GM12878 (cell line): ENCODE measurements at regions not wholly inside any gene's neighbourhood (a gene's known extent, or its start where the extent isn't known, plus 50 kb on each side); places are given as distances from the start of the nearest gene placed in this dataset.

Source experiments
- CHD4 ChIP-seq: fragments of 200-600 bp; sonication (generic); IDR thresholded peaks from 2 replicates; pipeline ENCODE4 v1.6.1; 2016; ENCODE audit warnings: mild to moderate bottlenecking
- CTCF ChIP-seq, 3 experiments: IDR thresholded peaks in 2 of 3; conservative IDR thresholded peaks in 1 of 3; 2 replicates each; pipeline ENCODE4 v1.5.1; 2011; ENCODE audit warnings: low read depth in 3 of 3, low read length in 3 of 3, mild to moderate bottlenecking in 3 of 3, control low read depth in 2 of 3, moderate library complexity in 2 of 3, inconsistent platforms in 1 of 3, mixed read lengths in 1 of 3; ENCODE audit not compliant: control insufficient read depth in 2 of 3, insufficient read depth in 1 of 3; ENCODE audit errors: extremely low read depth in 1 of 3
- IKZF2 ChIP-seq, 2 experiments: fragments of 450-650 bp; IDR thresholded peaks; 2 replicates each; pipeline ENCODE4 v1.6.1; 2017; ENCODE audit warnings: mild to moderate bottlenecking in 2 of 2, moderate library complexity in 2 of 2
- MTA2 ChIP-seq: fragments of 450-650 bp; IDR thresholded peaks from 2 replicates; pipeline ENCODE4 v1.6.1; 2016; ENCODE audit warnings: low read depth, mild to moderate bottlenecking, moderate library complexity
- POLR2AphosphoS2 ChIP-seq: IDR thresholded peaks from 2 replicates; pipeline ENCODE4 v1.6.1; 2011; ENCODE audit warnings: low read depth, mild to moderate bottlenecking, low read length, improper control_type of control experiment, moderate library complexity
- SPI1 ChIP-seq: IDR thresholded peaks from 2 replicates; pipeline ENCODE4 v1.6.1; 2011; ENCODE audit warnings: low read depth, mild to moderate bottlenecking, low read length, moderate library complexity, borderline replicate concordance; ENCODE audit not compliant: insufficient read depth
- TARDBP ChIP-seq: IDR thresholded peaks from 2 replicates; pipeline ENCODE4 v1.6.1; 2016; ENCODE audit warnings: borderline replicate concordance
- ZBTB40 ChIP-seq: fragments of 450-650 bp; IDR thresholded peaks from 2 replicates; pipeline ENCODE4 v1.6.1; 2016; ENCODE audit warnings: mild to moderate bottlenecking, moderate library complexity, borderline replicate concordance

GRCh38 chr4:30518211-30518610, 202.0 kb upstream of the PCDH7 start (continued):
- TF ChIP-seq ZBTB40 (no peak), POLR2AphosphoS2 (no peak), TARDBP (no peak), MTA2 (no peak), IKZF2 (IDR thresholded peaks at IDR 0.05) (no peak), SPI1 (no peak), CTCF (IDR thresholded peaks at IDR 0.05 in 2 of 3, conservative IDR thresholded peaks at IDR 0.05 in 1 of 3; ENCODE audit: control insufficient read depth in 2 of 3, extremely low read depth in 1 of 3, insufficient read depth in 1 of 3, low read depth in 3 of 3, low read length in 3 of 3) (no peak), CHD4 (no peak)
